GM19395 (cell line): ENCODE measurements at regions not wholly inside any gene's neighbourhood (a gene's known extent, or its start where the extent isn't known, plus 50 kb on each side); places are given as distances from the start of the nearest gene placed in this dataset.

ENCODE experiments used
- ATAC-seq: cut with Tn5 transposase; IDR thresholded peaks from one replicate; pipeline ENCODE4 v1.9.1; 2021; ENCODE audit warnings: mild to moderate bottlenecking, moderate library complexity; ENCODE audit not compliant: unreplicated experiment

- no peak for ATAC-seq
These were observed 205.6 kb upstream of the S100G start for GRCh38 chrX:16444353-16444752.

- ATAC-seq: peak; percentile 93
These were observed 204.7 kb upstream of the S100G start for GRCh38 chrX:16445166-16445752.

GRCh38 chrX:16451334-16451733, 198.6 kb upstream of the S100G start:
- ATAC-seq: no peak

- no peak for ATAC-seq
These were observed 195.0 kb upstream of the S100G start for GRCh38 chrX:16454926-16455325.

GRCh38 chrX:16457239-16457638, 192.7 kb upstream of the S100G start:
- ATAC-seq: no peak

GRCh38 chrX:16458208-16458607, 191.8 kb upstream of the S100G start:
- ATAC-seq: no peak

- ATAC-seq: no peak
These were observed 190.9 kb upstream of the S100G start for GRCh38 chrX:16459008-16459407.

- ATAC-seq: no peak
These were observed 188.0 kb upstream of the S100G start for GRCh38 chrX:16461968-16462367.

- no peak for ATAC-seq
These were observed 187.0 kb upstream of the S100G start for GRCh38 chrX:16462912-16463311.

- ATAC-seq: no peak
These were observed 185.6 kb upstream of the S100G start for GRCh38 chrX:16464369-16464768.

- ATAC-seq: no peak
These were observed 184.7 kb upstream of the S100G start for GRCh38 chrX:16465081-16465876.

- ATAC-seq: no peak
These were observed 183.1 kb upstream of the S100G start for GRCh38 chrX:16466640-16467432.

- ATAC-seq: no peak
These were observed 180.1 kb upstream of the S100G start for GRCh38 chrX:16469870-16470269.

- no peak for ATAC-seq
These were observed 177.6 kb upstream of the S100G start for GRCh38 chrX:16472345-16472744.

GRCh38 chrX:16474511-16474910, 175.4 kb upstream of the S100G start:
- no peak for ATAC-seq

GRCh38 chrX:16476009-16476408, 173.9 kb upstream of the S100G start:
- no peak for ATAC-seq

GRCh38 chrX:16476692-16477091, 173.3 kb upstream of the S100G start:
- ATAC-seq: no peak

GRCh38 chrX:16479206-16479869, 170.6 kb upstream of the S100G start:
- no peak for ATAC-seq

GRCh38 chrX:16480049-16480448, 169.9 kb upstream of the S100G start:
- ATAC-seq: no peak

- ATAC-seq: no peak
These were observed 165.6 kb upstream of the S100G start for GRCh38 chrX:16484338-16484737.

- ATAC-seq: no peak
These were observed 162.2 kb upstream of the S100G start for GRCh38 chrX:16487620-16488385.
